Left renal pelvis (tissue), 4 donors: ENCODE measurements at regions not wholly inside any gene's neighbourhood (a gene's known extent, or its start where the extent isn't known, plus 50 kb on each side); places are given as distances from the start of the nearest gene placed in this dataset.

Source experiments
- DNase-seq, 4 donors: peaks; one replicate each; pipeline ENCODE4 v3.0.0-alpha.2; 2013; ENCODE audit warnings: low read depth in 4 of 4, low spot score in 3 of 4

- no peak for DNase-seq
Measured at GRCh38 chr2:120526997-120527945, 181.3 kb downstream of the INHBB start.

GRCh38 chr2:120528051-120528692 lies 182.2 kb downstream of the INHBB start:
- DNase-seq, result no peak

GRCh38 chr2:120528693-120529076 lies 182.7 kb downstream of the INHBB start:
- no peak for DNase-seq

GRCh38 chr2:120530781-120531180 lies 184.8 kb downstream of the INHBB start:
- no peak for DNase-seq

- no peak for DNase-seq
Measured at GRCh38 chr2:120531365-120531764, 185.4 kb downstream of the INHBB start.

- no peak for DNase-seq
Measured at GRCh38 chr2:120531863-120532600, 186.1 kb downstream of the INHBB start.

GRCh38 chr2:120533625-120534024 lies 187.7 kb downstream of the INHBB start:
- no peak for DNase-seq

- no peak for DNase-seq
Measured at GRCh38 chr2:120534457-120534856, 188.5 kb downstream of the INHBB start.

- no peak for DNase-seq
Measured at GRCh38 chr2:120535081-120535480, 189.1 kb downstream of the INHBB start.

GRCh38 chr2:120536141-120536540 lies 190.2 kb downstream of the INHBB start:
- no peak for DNase-seq

GRCh38 chr2:120538691-120539423 lies 192.9 kb downstream of the INHBB start:
- DNase-seq, result no peak

GRCh38 chr2:120539424-120539936 lies 193.5 kb downstream of the INHBB start:
- DNase-seq, result no peak

GRCh38 chr2:120539937-120540718 lies 194.2 kb downstream of the INHBB start:
- no peak for DNase-seq

- DNase-seq, result no peak
Measured at GRCh38 chr2:120540719-120541552, 194.7 kb upstream of the GLI2 start.

GRCh38 chr2:120541553-120541932 lies 194.1 kb upstream of the GLI2 start:
- DNase-seq, result no peak

- no peak for DNase-seq
Measured at GRCh38 chr2:120541972-120542670, 193.5 kb upstream of the GLI2 start.

GRCh38 chr2:120542911-120543527 lies 192.6 kb upstream of the GLI2 start:
- DNase-seq, result no peak

GRCh38 chr2:120543899-120544298 lies 191.8 kb upstream of the GLI2 start:
- no peak for DNase-seq
